HG03060 (cell line): ENCODE measurements at regions not wholly inside any gene's neighbourhood (a gene's known extent, or its start where the extent isn't known, plus 50 kb on each side); places are given as distances from the start of the nearest gene placed in this dataset.

Source experiments
- ATAC-seq: cut with Tn5 transposase; IDR thresholded peaks from one replicate; pipeline ENCODE4 v1.9.1; 2021; ENCODE audit warnings: low read depth, moderate number of reproducible peaks; ENCODE audit not compliant: unreplicated experiment

GRCh38 chr11:131109790-131110189 lies 193.5 kb upstream of the SNX19 start:
- no peak for ATAC-seq

- ATAC-seq = no peak
These were observed 195.5 kb upstream of the SNX19 start for GRCh38 chr11:131111775-131112174.

GRCh38 chr11:131118247-131118646 lies 202.0 kb upstream of the SNX19 start:
- no peak for ATAC-seq

GRCh38 chr11:131121426-131122333 lies 205.4 kb upstream of the SNX19 start:
- ATAC-seq = no peak

- ATAC-seq = no peak
These were observed 206.2 kb upstream of the SNX19 start for GRCh38 chr11:131122448-131122847.

- no peak for ATAC-seq
These were observed 213.2 kb upstream of the SNX19 start for GRCh38 chr11:131129474-131129873.

GRCh38 chr11:131135611-131136010 lies 219.3 kb upstream of the SNX19 start:
- ATAC-seq = no peak

GRCh38 chr11:131136486-131136885 lies 220.2 kb upstream of the SNX19 start:
- no peak for ATAC-seq

- no peak for ATAC-seq
These were observed 220.8 kb upstream of the SNX19 start for GRCh38 chr11:131137046-131137445.

- no peak for ATAC-seq
These were observed 222.5 kb upstream of the SNX19 start for GRCh38 chr11:131138731-131139130.

GRCh38 chr11:131145791-131146190 lies 224.6 kb upstream of the NTM start:
- no peak for ATAC-seq

- no peak for ATAC-seq
These were observed 223.5 kb upstream of the NTM start for GRCh38 chr11:131146827-131147490.

- ATAC-seq = no peak
These were observed 216.1 kb upstream of the NTM start for GRCh38 chr11:131154351-131154750.

GRCh38 chr11:131157678-131158077 lies 212.7 kb upstream of the NTM start:
- ATAC-seq = no peak

- ATAC-seq = no peak
These were observed 209.6 kb upstream of the NTM start for GRCh38 chr11:131160846-131161245.

- ATAC-seq = no peak
These were observed 206.8 kb upstream of the NTM start for GRCh38 chr11:131163613-131164012.

GRCh38 chr11:131165036-131165435 lies 205.4 kb upstream of the NTM start:
- no peak for ATAC-seq

GRCh38 chr11:131168839-131169713 lies 201.3 kb upstream of the NTM start:
- no peak for ATAC-seq

GRCh38 chr11:131172011-131172410 lies 198.4 kb upstream of the NTM start:
- no peak for ATAC-seq

GRCh38 chr11:131178020-131178419 lies 192.4 kb upstream of the NTM start:
- no peak for ATAC-seq

- ATAC-seq = no peak
These were observed 191.8 kb upstream of the NTM start for GRCh38 chr11:131178596-131178995.
